AG09319 (cell line): ENCODE measurements at regions not wholly inside any gene's neighbourhood (a gene's known extent, or its start where the extent isn't known, plus 50 kb on each side); places are given as distances from the start of the nearest gene placed in this dataset.

Experiments used
- DNase-seq: peaks from one replicate; pipeline ENCODE4 v3.0.0-alpha.2; 2010; ENCODE audit warnings: low read depth; ENCODE audit errors: extremely low read depth
- TF ChIP-seq, protein P1 (sequence below): IDR thresholded peaks from 2 replicates; pipeline ENCODE4 v1.5.1; 2011; ENCODE audit warnings: low read depth, mild to moderate bottlenecking, inconsistent platforms, low read length, moderate library complexity

DNA sequence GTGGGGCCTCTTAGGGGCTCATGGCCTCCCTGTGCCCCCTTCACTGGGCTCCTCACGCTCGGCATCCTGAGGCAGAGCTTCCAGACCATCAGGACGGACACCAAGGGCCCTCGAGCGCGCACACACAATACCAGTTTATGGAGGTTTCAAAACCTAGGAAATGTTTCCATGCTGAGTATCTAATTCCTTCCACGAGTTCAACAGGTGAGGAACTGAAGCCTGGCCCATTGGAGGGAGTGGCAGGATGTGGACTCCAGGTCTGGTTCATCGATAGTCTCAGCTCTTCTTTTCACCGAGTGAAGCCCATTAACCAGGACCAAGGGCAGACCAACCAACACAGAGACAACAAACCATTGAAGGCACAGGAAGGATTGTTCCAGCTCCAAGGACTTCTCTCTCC lies 336.7 kb upstream of the SHH start:
- TF ChIP-seq, protein P1, sequence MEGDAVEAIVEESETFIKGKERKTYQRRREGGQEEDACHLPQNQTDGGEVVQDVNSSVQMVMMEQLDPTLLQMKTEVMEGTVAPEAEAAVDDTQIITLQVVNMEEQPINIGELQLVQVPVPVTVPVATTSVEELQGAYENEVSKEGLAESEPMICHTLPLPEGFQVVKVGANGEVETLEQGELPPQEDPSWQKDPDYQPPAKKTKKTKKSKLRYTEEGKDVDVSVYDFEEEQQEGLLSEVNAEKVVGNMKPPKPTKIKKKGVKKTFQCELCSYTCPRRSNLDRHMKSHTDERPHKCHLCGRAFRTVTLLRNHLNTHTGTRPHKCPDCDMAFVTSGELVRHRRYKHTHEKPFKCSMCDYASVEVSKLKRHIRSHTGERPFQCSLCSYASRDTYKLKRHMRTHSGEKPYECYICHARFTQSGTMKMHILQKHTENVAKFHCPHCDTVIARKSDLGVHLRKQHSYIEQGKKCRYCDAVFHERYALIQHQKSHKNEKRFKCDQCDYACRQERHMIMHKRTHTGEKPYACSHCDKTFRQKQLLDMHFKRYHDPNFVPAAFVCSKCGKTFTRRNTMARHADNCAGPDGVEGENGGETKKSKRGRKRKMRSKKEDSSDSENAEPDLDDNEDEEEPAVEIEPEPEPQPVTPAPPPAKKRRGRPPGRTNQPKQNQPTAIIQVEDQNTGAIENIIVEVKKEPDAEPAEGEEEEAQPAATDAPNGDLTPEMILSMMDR, result no peak
- no peak for DNase-seq

DNA sequence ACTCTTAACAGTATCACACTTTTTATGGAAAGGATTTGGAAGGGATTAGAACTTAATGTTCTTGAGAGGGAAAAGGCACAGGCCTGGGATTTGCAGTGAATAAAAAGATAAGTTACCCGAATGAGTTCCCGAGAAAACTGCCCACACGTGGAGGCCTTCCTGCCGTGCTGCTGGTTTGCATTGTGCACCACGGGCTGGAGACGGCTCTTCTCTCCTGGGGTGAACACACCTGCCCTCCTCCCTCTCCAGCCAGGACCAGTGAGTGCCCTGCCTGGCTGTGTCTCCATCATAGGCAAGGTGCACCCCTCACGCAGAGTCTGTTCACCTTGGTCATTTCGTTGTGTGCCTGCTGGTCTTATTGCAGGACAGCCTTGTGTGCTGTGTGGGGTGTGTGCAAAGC lies 336.3 kb upstream of the SHH start:
- no peak for DNase-seq
- TF ChIP-seq, protein P1, result no peak

DNA sequence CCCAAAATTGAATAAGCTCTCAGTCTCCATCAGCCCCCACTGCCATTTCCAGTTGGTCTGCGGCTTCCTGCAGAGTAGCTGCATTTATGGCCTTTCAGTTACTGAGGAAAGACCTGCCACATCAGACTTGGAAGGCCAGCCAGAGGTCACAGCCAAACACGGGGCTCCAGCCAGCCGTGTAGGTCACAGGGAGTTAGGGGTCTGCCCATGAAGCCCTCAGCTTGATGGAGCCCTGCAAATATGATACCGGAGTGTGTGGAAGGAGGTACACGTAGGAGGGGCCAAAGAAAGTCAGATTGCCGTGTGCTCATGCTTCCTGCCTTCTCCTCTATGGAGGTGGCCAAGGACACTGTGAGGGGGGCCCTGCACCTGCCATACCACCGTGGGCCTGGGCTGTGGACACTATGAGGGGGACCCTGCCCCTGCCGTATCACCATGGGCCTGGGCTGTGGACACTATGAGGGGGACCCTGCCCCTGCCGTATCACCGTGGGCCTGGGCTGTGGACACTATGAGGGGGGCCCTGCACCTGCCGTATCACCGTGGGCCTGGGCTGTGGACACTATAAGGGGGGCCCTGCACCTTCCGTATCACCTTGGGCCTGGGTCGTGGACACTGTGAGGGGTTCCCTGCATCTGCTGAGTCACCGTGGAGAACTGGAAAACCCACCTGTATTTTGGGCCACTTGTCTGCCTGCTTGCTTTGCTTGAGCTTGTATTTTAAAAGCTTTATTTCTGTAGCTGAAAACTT lies 335.7 kb upstream of the SHH start:
- TF ChIP-seq, protein P1, result no peak
- DNase-seq, result no peak

DNA sequence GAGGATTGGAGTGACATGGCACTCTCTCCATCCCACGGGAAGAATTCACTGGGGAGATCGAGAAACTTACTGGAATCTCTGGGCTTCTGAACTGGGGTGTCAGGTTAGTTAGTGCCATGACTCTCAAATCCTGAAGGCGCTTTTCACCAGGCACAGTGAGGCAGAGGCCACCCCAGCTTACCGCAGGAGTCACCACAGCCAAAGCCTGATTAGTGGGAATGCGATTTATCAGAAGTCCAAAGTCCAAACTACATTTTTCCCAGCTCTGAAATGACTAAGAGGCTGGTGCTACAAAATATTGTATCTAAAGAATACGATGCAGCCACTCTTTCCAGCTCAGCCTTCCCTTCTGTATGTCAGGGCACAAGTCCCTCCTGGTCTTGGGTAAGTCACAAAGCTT lies 334.8 kb upstream of the SHH start:
- TF ChIP-seq, protein P1, result no peak
- DNase-seq, result no peak

DNA sequence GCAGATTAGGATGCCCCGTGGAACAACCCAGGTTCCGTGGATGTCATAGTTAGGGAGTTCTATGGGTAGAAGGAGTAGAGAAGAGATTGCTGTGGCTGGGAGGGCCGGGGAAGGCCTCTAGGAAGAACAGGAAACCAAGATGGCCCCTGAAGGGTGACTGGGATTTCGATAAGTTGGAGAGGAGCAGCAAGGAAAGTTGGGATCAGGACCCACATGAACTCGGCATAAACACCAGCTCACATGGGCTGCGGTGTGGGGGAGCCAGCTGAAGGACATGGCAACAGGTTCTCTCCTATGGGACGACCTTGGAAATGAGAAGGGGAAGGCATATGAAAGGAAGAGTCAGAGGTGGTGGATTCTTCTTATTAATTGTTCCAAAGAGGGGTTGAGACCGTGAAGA lies 333.7 kb upstream of the SHH start:
- TF ChIP-seq, protein P1, result no peak
- DNase-seq, result no peak

DNA sequence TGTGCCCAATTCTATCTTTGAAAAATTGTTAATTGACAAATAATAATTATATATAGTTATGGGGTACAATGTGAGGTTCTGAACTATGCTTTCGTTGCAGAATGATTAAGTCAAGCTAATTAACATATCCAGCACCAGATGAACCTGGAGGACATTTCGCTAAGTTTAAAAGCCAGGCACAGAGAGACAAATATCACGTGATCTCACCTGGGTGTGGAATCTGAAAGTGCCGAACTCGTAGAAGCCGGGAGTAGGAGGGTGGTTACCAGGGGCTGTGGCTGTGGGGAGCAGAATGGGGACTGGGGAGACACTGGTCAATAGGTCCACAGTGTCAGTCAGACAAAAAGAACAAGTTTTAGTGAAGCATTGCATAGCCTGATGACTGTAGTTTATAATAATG lies 332.9 kb upstream of the SHH start:
- DNase-seq, result no peak
- TF ChIP-seq, protein P1, result no peak

DNA sequence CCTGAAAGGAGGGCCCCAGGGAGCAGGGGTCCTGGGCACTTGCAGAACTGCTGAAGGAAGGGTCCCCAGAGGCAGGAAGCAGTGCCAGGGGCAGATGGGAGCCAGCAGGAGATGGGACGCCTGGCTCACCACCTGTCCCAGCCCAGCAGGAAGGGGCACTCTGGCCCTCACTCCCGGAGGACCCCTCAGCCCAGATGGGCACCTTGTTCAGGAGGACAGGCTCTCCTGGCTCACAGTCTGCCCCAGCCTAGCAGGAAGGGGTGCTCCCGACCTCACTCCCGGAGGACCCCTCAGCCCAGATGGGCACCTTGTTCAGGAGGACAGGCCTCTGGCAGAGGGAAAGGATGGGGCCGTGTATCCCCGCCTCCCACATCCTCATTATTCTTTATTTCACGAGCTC lies 331.4 kb upstream of the SHH start:
- TF ChIP-seq, protein P1, result no peak
- no peak for DNase-seq
